SK-N-SH (cell line): ENCODE measurements at regions not wholly inside any gene's neighbourhood (a gene's known extent, or its start where the extent isn't known, plus 50 kb on each side); places are given as distances from the start of the nearest gene placed in this dataset.

Experiments used
- CTCF ChIA-PET: fragments of 300-600, 350-600 bp; formaldehyde crosslinking; extraction: SDS; loops from one replicate; lab custom pipeline; 2021; lab: Yijun Ruan, JAX
- POLR2A ChIA-PET: fragments of 350-600 bp; sonication (Branson Sonifier 250); formaldehyde crosslinking; extraction: SDS; loops from one replicate; lab custom pipeline; 2020; ENCODE audit warnings: antibody characterized with exemption, inconsistent platforms; lab: Yijun Ruan, JAX
- DNase-seq: peaks from one replicate; pipeline ENCODE4 v3.0.0; 2012
- H2AFZ ChIP-seq: fragments of 200-600 bp; sonication (generic); 2 replicates; pipeline ENCODE4 v1.8.1; 2016; ENCODE audit warnings: antibody characterized with exemption, mild to moderate bottlenecking, low read depth
- H3F3A ChIP-seq: fragments of 200-600 bp; sonication (generic); replicated peaks from 2 replicates; pipeline ENCODE3; 2016; ENCODE audit warnings: antibody characterized with exemption, mild to moderate bottlenecking; ENCODE audit not compliant: insufficient read depth
- H3K27ac ChIP-seq, 2 experiments: fragments of 200-500 bp in 1 of 2; fragments of 200-600 bp in 1 of 2; sonication (Bioruptor generic) in 1 of 2; sonication (generic), shearing (Covaris generic) in 1 of 2; 2 replicates each; pipeline versions ENCODE4 v1.5.1 to v1.6.1; 2014 to 2016; ENCODE audit warnings: low read depth in 2 of 2, inconsistent platforms in 1 of 2, low read length in 1 of 2, mild to moderate bottlenecking in 1 of 2, mixed read lengths in 1 of 2
- H3K27me3 ChIP-seq: fragments of 200-600 bp; sonication (generic), shearing (Covaris generic); 2 replicates; pipeline ENCODE4 v1.6.1; 2016; ENCODE audit warnings: mixed run types; ENCODE audit not compliant: insufficient read depth
- H3K36me3 ChIP-seq, 2 experiments: fragments of 200-500 bp in 1 of 2; fragments of 200-600 bp in 1 of 2; sonication (Bioruptor generic) in 1 of 2; sonication (generic) in 1 of 2; replicated peaks in 1 of 2; 2 replicates each; pipeline versions ENCODE3 to v1.5.1; 2014 to 2016; ENCODE audit warnings: low read length in 1 of 2, mild to moderate bottlenecking in 1 of 2; ENCODE audit not compliant: insufficient read depth in 2 of 2, control insufficient read depth in 1 of 2
- H3K4me1 ChIP-seq, 2 experiments: fragments of 200-500 bp in 1 of 2; fragments of 200-600 bp in 1 of 2; sonication (Bioruptor generic) in 1 of 2; sonication (generic), shearing (Covaris generic) in 1 of 2; 2 replicates each; pipeline versions ENCODE4 v1.5.1 to v1.6.1; 2014 to 2016; ENCODE audit warnings: low read depth in 1 of 2, low read length in 1 of 2, mixed run types in 1 of 2; ENCODE audit not compliant: insufficient read depth in 2 of 2, control insufficient read depth in 1 of 2
- H3K4me2 ChIP-seq: fragments of 200-600 bp; sonication (generic), shearing (Covaris generic); 2 replicates; pipeline ENCODE4 v1.6.1; 2017; ENCODE audit warnings: mixed run types
- H3K4me3 ChIP-seq, 2 experiments: fragments of 200-500 bp in 1 of 2; fragments of 200-600 bp in 1 of 2; sonication (Bioruptor generic) in 1 of 2; sonication (generic), shearing (Covaris generic) in 1 of 2; 2 replicates each; pipeline versions ENCODE4 v1.5.1 to v1.8.1; 2014 to 2016; ENCODE audit warnings: low read depth in 2 of 2, inconsistent platforms in 1 of 2, low read length in 1 of 2, mild to moderate bottlenecking in 1 of 2, mixed read lengths in 1 of 2, moderate library complexity in 1 of 2
- H3K79me2 ChIP-seq: fragments of 200-600 bp; sonication (generic); 2 replicates; pipeline ENCODE4 v1.8.1; 2017; ENCODE audit warnings: mild to moderate bottlenecking; ENCODE audit not compliant: insufficient read depth
- H3K9ac ChIP-seq: fragments of 200-600 bp; sonication (generic); 2 replicates; pipeline ENCODE4 v1.6.1; 2017; ENCODE audit warnings: mixed run types
- H3K9me2 ChIP-seq: fragments of 200-600 bp; sonication (generic); 2 replicates; pipeline ENCODE4 v1.6.1; 2017; ENCODE audit warnings: mixed run types
- H3K9me3 ChIP-seq: fragments of 200-600 bp; sonication (generic); 2 replicates; pipeline ENCODE4 v1.6.1; 2017; ENCODE audit warnings: mixed run types, mild to moderate bottlenecking, moderate library complexity
- H4K20me1 ChIP-seq: fragments of 200-600 bp; sonication (generic); 2 replicates; pipeline ENCODE4 v1.6.1; 2017; ENCODE audit warnings: mild to moderate bottlenecking, mixed run types; ENCODE audit not compliant: insufficient read depth
- GABPA ChIP-seq: IDR thresholded peaks from 2 replicates; pipeline ENCODE4 v1.4.0; 2012; ENCODE audit warnings: low read depth, mild to moderate bottlenecking
- MEF2A ChIP-seq: IDR thresholded peaks from 2 replicates; pipeline ENCODE4 v1.4.0; 2012; ENCODE audit warnings: low read depth, borderline replicate concordance
- MXI1 ChIP-seq: IDR thresholded peaks from 2 replicates; pipeline ENCODE4 v1.6.1; 2012; ENCODE audit warnings: mild to moderate bottlenecking, low read depth, low read length, improper control_type of control experiment
- NFIC ChIP-seq: IDR thresholded peaks from 2 replicates; pipeline ENCODE4 v1.4.0; 2012; ENCODE audit warnings: borderline replicate concordance
- PBX3 ChIP-seq: IDR thresholded peaks from 2 replicates; pipeline ENCODE4; 2012
- RAD21 ChIP-seq: IDR thresholded peaks from 2 replicates; pipeline ENCODE4 v1.6.1; 2012; ENCODE audit warnings: mild to moderate bottlenecking, low read length
- RFX5 ChIP-seq: IDR thresholded peaks from 2 replicates; pipeline ENCODE4 v1.6.1; 2012; ENCODE audit warnings: mild to moderate bottlenecking, improper control_type of control experiment, low read length
- SIN3A ChIP-seq: IDR thresholded peaks from 2 replicates; pipeline ENCODE4 v1.6.1; 2012; ENCODE audit warnings: low read depth, mild to moderate bottlenecking, low read length, moderate library complexity, borderline replicate concordance
- SMC3 ChIP-seq: IDR thresholded peaks from 2 replicates; pipeline ENCODE4 v1.6.1; 2012; ENCODE audit warnings: low read depth, low read length, improper control_type of control experiment
- USF2 ChIP-seq: fragments of 150-350 bp; IDR thresholded peaks from 2 replicates; pipeline ENCODE4 v1.6.1; 2017; ENCODE audit warnings: antibody characterized with exemption, low read length, low read depth, borderline replicate concordance
- WGBS: methylation state at CpG from one replicate; pipeline ENCODE4 v1.1.6; 2017; ENCODE audit warnings: low lambda C conversion rate; 5-methylcytosine and 5-hydroxymethylcytosine counted together

GRCh38 chr2:15725782-15726112, 134.1 kb downstream of the DDX1 start:
- no peaks in the 10 kb centered on the region for H3K9me2 ChIP-seq
- no peaks in the 10 kb centered on the region for H3K79me2 ChIP-seq
- no peak overlapping the region for H3K4me3 ChIP-seq
- H3K4me1 ChIP-seq = peaks cover 0 to 14% of the 10 kb centered on the region in 2 experiments; a peak in 2 of 4 replicates
- DNase-seq = no peak
- TF ChIP-seq PBX3 = no peak
- no peak overlapping the region for H3K27ac ChIP-seq
- ChIA-PET POLR2A (interaction anchor here (1.0 kb wide), 1 partner anchor 117 kb away, joined by 3 read pairs; no protein-coding TSS in a partner anchor), CTCF (interaction anchor here (1.3 kb wide), 1 partner anchor 25 kb away, joined by 4 read pairs; no protein-coding TSS in a partner anchor)
- H3K36me3 ChIP-seq = no peaks in the 10 kb centered on the region
- no peaks in the 10 kb centered on the region for H3K9me3 ChIP-seq
- 62% methylated on average over 5 of the region's 5 CpGs for WGBS
- no peak overlapping the region for H3K9ac ChIP-seq
- no peak overlapping the region for H3K4me2 ChIP-seq
- no peaks in the 10 kb centered on the region for H3F3A ChIP-seq
- H2AFZ ChIP-seq = no peak overlapping the region
- H4K20me1 ChIP-seq = no peaks in the 10 kb centered on the region
- no peaks in the 10 kb centered on the region for H3K27me3 ChIP-seq

GRCh38 chr2:15726321-15727057, 134.8 kb downstream of the DDX1 start:
- H3K4me1 ChIP-seq = peaks cover 0 to 22% of the 10 kb centered on the region in 2 experiments; a peak in 2 of 4 replicates
- no peak for DNase-seq
- H3K27me3 ChIP-seq = no peaks in the 10 kb centered on the region
- H3K79me2 ChIP-seq = no peaks in the 10 kb centered on the region
- H4K20me1 ChIP-seq = no peaks in the 10 kb centered on the region
- no peak overlapping the region for H2AFZ ChIP-seq
- no peak overlapping the region for H3K4me2 ChIP-seq
- H3K36me3 ChIP-seq = no peaks in the 10 kb centered on the region
- POLR2A ChIA-PET = no interaction called here
- no peak overlapping the region for H3K4me3 ChIP-seq
- H3F3A ChIP-seq = no peaks in the 10 kb centered on the region
- H3K9me3 ChIP-seq = no peaks in the 10 kb centered on the region
- H3K9ac ChIP-seq = no peak overlapping the region
- CTCF ChIA-PET = interaction anchor here (1.3 kb wide), 1 partner anchor 26 kb away, joined by 4 read pairs; no protein-coding TSS in a partner anchor
- H3K9me2 ChIP-seq = no peaks in the 10 kb centered on the region
- no peak overlapping the region for H3K27ac ChIP-seq
- WGBS = 29% methylated on average over 4 of the region's 8 CpGs
- TF ChIP-seq MEF2A = no peak
- no peak for TF ChIP-seq RAD21
- TF ChIP-seq RFX5 = no peak

- no peaks in the 10 kb centered on the region for H3K36me3 ChIP-seq
- no peaks in the 10 kb centered on the region for H3F3A ChIP-seq
- peaks cover 0 to 33% of the 10 kb centered on the region in 2 experiments; a peak in 2 of 4 replicates for H3K4me1 ChIP-seq
- H3K4me3 ChIP-seq = no peak overlapping the region
- TF ChIP-seq NFIC (no peak), USF2 (no peak), SMC3 (no peak), MXI1 (no peak), GABPA (no peak), SIN3A (no peak)
- no peaks in the 10 kb centered on the region for H3K79me2 ChIP-seq
- DNase-seq = no peak
- no peaks in the 10 kb centered on the region for H3K27me3 ChIP-seq
- H3K4me2 ChIP-seq = no peak overlapping the region
- no peaks in the 10 kb centered on the region for H3K9me2 ChIP-seq
- CTCF ChIA-PET = interaction anchor here (1.4 kb wide), 1 partner anchor 9 kb away, joined by 3 read pairs; no protein-coding TSS in a partner anchor
- POLR2A ChIA-PET = no interaction called here
- no peak overlapping the region for H2AFZ ChIP-seq
- no peaks in the 10 kb centered on the region for H3K9me3 ChIP-seq
- H3K9ac ChIP-seq = no peak overlapping the region
- no peaks in the 10 kb centered on the region for H4K20me1 ChIP-seq
- H3K27ac ChIP-seq = no peak overlapping the region
- 32% methylated on average over 9 of the region's 9 CpGs for WGBS
These were observed 136.0 kb downstream of the DDX1 start for GRCh38 chr2:15727396-15728244.
